Stomach (tissue), 8 donors: ENCODE measurements at regions not wholly inside any gene's neighbourhood (a gene's known extent, or its start where the extent isn't known, plus 50 kb on each side); places are given as distances from the start of the nearest gene placed in this dataset.
A peak's percentile ranks its signal among the peaks of the same experiment; 100 is the strongest.

ENCODE experiments used
- DNase-seq, 2 donors: peaks; one replicate each; pipeline versions ENCODE4 v3.0.0 to v3.0.0-alpha.2; 2013 to 2019
- H3K27ac ChIP-seq, 5 donors: fragments of 200-600 bp in 4 of 5; sonication (generic) in 4 of 5; one replicate each; pipeline ENCODE4 v1.5.1; 2013 to 2019; ENCODE audit warnings: mild to moderate bottlenecking in 1 of 5, moderate library complexity in 1 of 5
- H3K27me3 ChIP-seq, 3 donors: fragments of 200-600 bp; sonication (generic); one replicate each; pipeline ENCODE4 v1.5.1; 2017 to 2019; ENCODE audit warnings: mixed run types in 1 of 3
- H3K36me3 ChIP-seq, 4 donors: fragments of 200-600 bp; sonication (generic); 1 replicate in 3 of 4; 2 replicates in 1 of 4; pipeline ENCODE4 v1.5.1; 2016 to 2019
- H3K4me1 ChIP-seq, 4 donors: fragments of 200-600 bp; sonication (generic); one replicate each; pipeline ENCODE4 v1.5.1; 2016 to 2019
- H3K4me3 ChIP-seq, 4 donors: fragments of 200-600 bp; sonication (generic) in 3 of 4; one replicate each; pipeline ENCODE4 v1.5.1; 2016 to 2019; ENCODE audit warnings: mild to moderate bottlenecking in 1 of 4
- H3K9me3 ChIP-seq, 4 donors: fragments of 200-600 bp; sonication (generic); one replicate each; pipeline ENCODE4 v1.5.1; 2016 to 2019
- CTCF ChIP-seq, 7 experiments: fragments of 450-650 bp in 4 of 7; fragments of 200-600 bp in 3 of 7; sonication (generic) in 3 of 7; IDR thresholded peaks; one replicate each; pipeline ENCODE4 v1.5.1; 2016 to 2019; ENCODE audit warnings: antibody characterized with exemption in 7 of 7, control low read depth in 2 of 7, mild to moderate bottlenecking in 1 of 7
- EP300 ChIP-seq: sonication (generic); formaldehyde crosslinking; IDR thresholded peaks from one replicate; pipeline ENCODE4 v1.6.1; 2017; ENCODE audit warnings: antibody characterized with exemption
- POLR2A ChIP-seq, 4 donors: fragments of 450-650 bp; IDR thresholded peaks; one replicate each; pipeline ENCODE4 v1.6.1; 2016; ENCODE audit warnings: antibody characterized with exemption in 4 of 4, control low read depth in 2 of 4, mild to moderate bottlenecking in 1 of 4, moderate library complexity in 1 of 4
- POLR2AphosphoS5 ChIP-seq, 3 donors: sonication (generic); formaldehyde crosslinking; IDR thresholded peaks; one replicate each; pipeline ENCODE4 v1.6.1; 2016; ENCODE audit warnings: antibody characterized with exemption in 3 of 3
- WGBS, 5 donors: extraction: QIAGEN DNeasy Blood & Tissue Kit in 3 of 5; methylation state at CpG; one replicate each; pipeline versions ENCODE4 v1.1.5 to v1.1.7; 2013 to 2018; 5-methylcytosine and 5-hydroxymethylcytosine counted together
- intact Hi-C: fragments of 100-400 bp; cut with DNase I; formaldehyde crosslinking; loops from one replicate; pipeline ENCODE4 v1.15.1; 2023; ENCODE audit warnings: low total_unique reads
- donor health status: healthy with polysubstance abuse.
- donor health status: Bipolar disorder and iron deficiency.
- donor health status: healthy.

GRCh38 chr11:116581349-116581748 is 191.4 kb downstream of the BUD13 start:
- H3K27ac ChIP-seq: no peak overlapping the region

GRCh38 chr11:116580799-116581198 is 192.0 kb downstream of the BUD13 start:
- peaks cover 0 to 23% (median 4%) of the 10 kb centered on the region in 4 donors for H3K4me1 ChIP-seq
- WGBS, 5 donors: 4 to 6% (median 5%) methylated on average over 28 to 38 of the region's 38 CpGs
- no peaks in the 10 kb centered on the region for H3K36me3 ChIP-seq
- TF ChIP-seq CTCF (IDR thresholded peaks at IDR 0.05) (no peak), EP300 (no peak), POLR2A (IDR thresholded peaks at IDR 0.05) (no peak), POLR2AphosphoS5 (IDR thresholded peaks at IDR 0.05) (no peak)
- H3K4me3 ChIP-seq: no peak overlapping the region
- peaks cover 2 to 88% (median 41%) of the 10 kb centered on the region in 3 donors for H3K27me3 ChIP-seq
- no peaks in the 10 kb centered on the region for H3K9me3 ChIP-seq
- DNase-seq: peak in 1 of 2 donors; percentile 21
- intact Hi-C loops: no loop called here
- no peak overlapping the region for H3K27ac ChIP-seq

More at GRCh38 chr11:116581349-116581748, 191.4 kb downstream of the BUD13 start:
- Histone ChIP-seq H3K27me3 (peaks cover 2 to 88% (median 41%) of the 10 kb centered on the region in 3 donors), H3K9me3 (no peaks in the 10 kb centered on the region), H3K4me1 (peaks cover 0 to 23% (median 4%) of the 10 kb centered on the region in 4 donors), H3K36me3 (no peaks in the 10 kb centered on the region), H3K4me3 (no peak overlapping the region)
- intact Hi-C loops: no loop called here
- TF ChIP-seq POLR2A (IDR thresholded peaks at IDR 0.05) (no peak), CTCF (IDR thresholded peaks at IDR 0.05) (no peak), POLR2AphosphoS5 (IDR thresholded peaks at IDR 0.05) (no peak), EP300 (no peak)
- DNase-seq: no peak
- WGBS, 5 donors: 26 to 47% (median 35%) methylated on average over 9 to 13 of the region's 13 CpGs

DNA sequence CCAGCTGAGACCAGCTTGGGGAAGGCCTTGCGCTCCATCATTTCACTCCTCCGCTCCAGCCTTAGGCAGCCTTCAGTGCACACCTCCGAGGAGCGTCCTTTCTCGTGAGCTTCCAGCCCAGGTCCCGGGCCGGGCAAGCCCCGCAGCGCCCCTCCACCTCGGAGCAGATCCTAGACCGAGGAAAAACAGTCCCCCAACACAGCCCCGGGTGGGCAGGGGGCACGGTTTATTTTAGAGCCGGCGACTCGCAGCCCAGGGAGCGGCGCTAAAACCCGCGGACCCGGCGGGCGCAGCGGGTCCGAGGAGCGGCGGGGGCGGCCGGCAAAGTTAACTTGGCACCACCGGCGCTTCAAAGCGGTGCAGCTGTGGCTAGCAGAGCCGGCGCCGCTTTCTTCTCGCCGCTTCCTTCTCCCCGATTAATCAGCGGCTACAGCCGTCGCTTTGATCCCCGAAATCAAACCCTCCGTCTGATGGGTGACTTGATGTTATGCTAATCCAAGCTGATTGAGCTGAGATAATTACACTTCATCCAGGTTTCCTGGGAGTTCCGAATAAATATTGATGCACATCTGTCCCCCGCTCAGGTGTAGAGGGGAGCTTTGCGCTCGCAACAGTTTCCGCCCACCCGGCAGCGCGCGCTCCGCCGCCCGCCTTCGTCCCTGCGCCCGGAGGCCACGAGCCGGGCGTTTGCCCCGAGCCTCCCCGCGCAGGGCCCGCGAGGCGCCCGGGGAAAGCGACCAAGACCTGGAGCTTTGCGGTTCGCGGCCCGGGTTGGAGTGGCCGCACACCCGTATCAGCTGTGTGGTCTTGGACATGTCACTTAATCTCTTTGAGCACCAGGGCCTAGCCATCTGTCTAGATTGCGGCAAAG is 192.7 kb downstream of the BUD13 start:
- 2 to 4% (median 3%) methylated on average over 41 to 76 of the region's 76 CpGs for WGBS, 5 donors
- DNase-seq: peak in 1 of 2 donors; percentile 40
- H3K27ac ChIP-seq: no peak overlapping the region
- TF ChIP-seq POLR2A (IDR thresholded peaks at IDR 0.05) (no peak), CTCF (IDR thresholded peaks at IDR 0.05) (no peak), POLR2AphosphoS5 (IDR thresholded peaks at IDR 0.05) (no peak), EP300 (no peak)
- H3K9me3 ChIP-seq: no peaks in the 10 kb centered on the region
- peaks cover 2 to 86% (median 41%) of the 10 kb centered on the region in 3 donors for H3K27me3 ChIP-seq
- H3K4me1 ChIP-seq: peaks cover 0 to 23% (median 4%) of the 10 kb centered on the region in 4 donors
- intact Hi-C loops: no loop called here
- no peak overlapping the region for H3K4me3 ChIP-seq
- H3K36me3 ChIP-seq: no peaks in the 10 kb centered on the region

DNA sequence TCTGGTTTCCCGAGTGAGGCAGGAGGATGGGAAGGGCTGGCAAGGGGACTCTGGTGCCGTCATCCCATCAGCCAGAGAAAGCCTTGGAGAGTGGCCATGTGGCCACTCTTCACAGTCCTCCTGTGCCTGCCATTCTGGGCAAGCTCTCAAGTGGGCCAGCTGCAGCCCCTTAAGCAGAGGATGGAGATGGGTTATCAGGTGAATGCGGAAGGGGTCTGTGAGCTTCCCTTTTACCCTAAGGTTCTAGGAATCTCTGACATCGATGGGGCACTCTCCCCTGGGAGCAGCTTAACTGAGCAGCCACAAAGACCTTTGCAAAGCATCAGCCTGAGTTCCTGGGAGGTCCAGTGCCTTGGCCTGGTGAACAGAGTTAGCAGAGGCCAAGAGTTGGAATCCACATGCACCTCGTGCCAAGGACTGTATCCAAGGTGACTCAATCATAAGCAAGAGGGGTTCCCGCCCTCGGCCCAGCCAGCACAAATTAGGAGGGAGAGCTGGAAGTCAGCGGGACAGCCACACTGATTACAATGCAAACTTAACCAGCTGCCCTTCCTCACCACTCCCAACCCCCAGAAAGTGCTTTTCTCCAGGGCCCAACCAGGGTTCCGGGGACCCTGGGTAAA is 193.6 kb downstream of the BUD13 start:
- Histone ChIP-seq H3K4me1 (peaks cover 0 to 23% (median 4%) of the 10 kb centered on the region in 4 donors), H3K4me3 (no peak overlapping the region), H3K27me3 (peaks cover 2 to 77% (median 38%) of the 10 kb centered on the region in 3 donors), H3K36me3 (no peaks in the 10 kb centered on the region), H3K27ac (no peak overlapping the region), H3K9me3 (no peaks in the 10 kb centered on the region)
- peak in 1 of 2 donors; percentile 20 for DNase-seq
- intact Hi-C loops: no loop called here
- no peak for TF ChIP-seq CTCF (IDR thresholded peaks at IDR 0.05)
- no peak for TF ChIP-seq EP300
- TF ChIP-seq POLR2A (IDR thresholded peaks at IDR 0.05): no peak
- TF ChIP-seq POLR2AphosphoS5 (IDR thresholded peaks at IDR 0.05): no peak
- 11 to 22% (median 15%) methylated on average over 9 of the region's 9 CpGs for WGBS, 5 donors
